Right atrium auricular region (tissue), 2 donors: ENCODE measurements at regions not wholly inside any gene's neighbourhood (a gene's known extent, or its start where the extent isn't known, plus 50 kb on each side); places are given as distances from the start of the nearest gene placed in this dataset.

Experiments used
- DNase-seq: peaks from one replicate; pipeline ENCODE4 v3.0.0-alpha.2; 2019; ENCODE audit warnings: low spot score
- H3K27ac ChIP-seq, 2 donors: fragments of 200-600 bp; sonication (generic); 1 replicate in 1 of 2; 2 replicates in 1 of 2; pipeline ENCODE4 v1.5.1; 2016 to 2019
- H3K27me3 ChIP-seq, 2 donors: fragments of 200-600 bp; sonication (generic); one replicate each; pipeline versions ENCODE4 v1.5.1 to v1.6.0; 2017 to 2019
- H3K36me3 ChIP-seq: fragments of 200-600 bp; sonication (generic); one replicate; pipeline ENCODE4 v1.5.1; 2016
- H3K4me1 ChIP-seq, 2 donors: fragments of 200-600 bp; sonication (generic); one replicate each; pipeline versions ENCODE4 v1.5.1 to v1.6.0; 2017 to 2019
- H3K4me3 ChIP-seq, 2 donors: fragments of 200-600 bp; sonication (generic); 1 replicate in 1 of 2; 2 replicates in 1 of 2; pipeline ENCODE4 v1.5.1; 2017 to 2019; ENCODE audit warnings: mild to moderate bottlenecking in 1 of 2, moderate library complexity in 1 of 2
- H3K9me3 ChIP-seq, 2 donors: fragments of 200-600 bp; sonication (generic); one replicate each; pipeline ENCODE4 v1.5.1; 2019
- CTCF ChIP-seq, 2 donors: fragments of 200-600 bp; sonication (generic); IDR thresholded peaks; one replicate each; pipeline ENCODE4 v1.5.1; 2019; ENCODE audit warnings: antibody characterized with exemption in 2 of 2

- H3K4me3 ChIP-seq: no peak overlapping the region
- H3K27ac ChIP-seq: no peak overlapping the region
- H3K4me1 ChIP-seq: no peaks in the 10 kb centered on the region
- DNase-seq: peak; percentile 60
- H3K27me3 ChIP-seq: no peaks in the 10 kb centered on the region
- peak; percentile 49 to 75 for TF ChIP-seq CTCF (IDR thresholded peaks at IDR 0.05)
- H3K36me3 ChIP-seq: no peaks in the 10 kb centered on the region
- H3K9me3 ChIP-seq: no peaks in the 10 kb centered on the region
Measured at GRCh38 chr2:204177977-204178522, 241.5 kb downstream of the ICOS start.

- DNase-seq: no peak
- Histone ChIP-seq H3K4me1 (no peaks in the 10 kb centered on the region), H3K36me3 (no peaks in the 10 kb centered on the region), H3K9me3 (no peaks in the 10 kb centered on the region), H3K27ac (no peak overlapping the region), H3K27me3 (no peaks in the 10 kb centered on the region), H3K4me3 (no peak overlapping the region)
- no peak for TF ChIP-seq CTCF (IDR thresholded peaks at IDR 0.05)
Measured at GRCh38 chr2:204180649-204181048, 244.1 kb downstream of the ICOS start.

DNA sequence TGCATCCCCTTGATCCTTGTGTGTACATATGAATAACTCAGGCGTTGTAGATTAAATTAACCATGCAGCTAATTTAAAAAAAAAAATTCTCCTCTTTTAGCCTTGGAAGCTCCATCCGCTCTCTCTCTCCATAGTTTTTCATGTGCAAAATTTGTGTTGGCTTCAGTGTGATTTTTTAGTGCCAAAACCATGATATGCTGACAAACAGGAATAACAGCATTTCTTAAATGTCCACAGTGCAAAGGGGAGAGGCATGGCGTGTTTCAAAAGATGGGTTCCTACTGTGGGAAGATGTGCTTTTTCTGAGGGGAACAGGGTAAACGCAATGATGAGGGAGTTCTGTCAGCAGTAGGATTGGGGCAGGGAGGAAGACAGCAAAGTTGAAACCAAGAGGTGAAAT lies 247.0 kb downstream of the ICOS start:
- Histone ChIP-seq H3K9me3 (no peaks in the 10 kb centered on the region), H3K36me3 (no peaks in the 10 kb centered on the region), H3K27me3 (no peaks in the 10 kb centered on the region), H3K4me1 (no peaks in the 10 kb centered on the region), H3K4me3 (no peak overlapping the region), H3K27ac (no peak overlapping the region)
- no peak for TF ChIP-seq CTCF (IDR thresholded peaks at IDR 0.05)
- DNase-seq: no peak

- H3K27ac ChIP-seq: no peak overlapping the region
- no peak for TF ChIP-seq CTCF (IDR thresholded peaks at IDR 0.05)
- H3K9me3 ChIP-seq: no peaks in the 10 kb centered on the region
- H3K4me3 ChIP-seq: no peak overlapping the region
- no peaks in the 10 kb centered on the region for H3K4me1 ChIP-seq
- no peaks in the 10 kb centered on the region for H3K36me3 ChIP-seq
- no peak for DNase-seq
- H3K27me3 ChIP-seq: no peaks in the 10 kb centered on the region
Measured at GRCh38 chr2:204184226-204184625, 247.7 kb downstream of the ICOS start.

GRCh38 chr2:204187229-204188083 lies 250.9 kb downstream of the ICOS start:
- TF ChIP-seq CTCF (IDR thresholded peaks at IDR 0.05): no peak
- Histone ChIP-seq H3K4me3 (no peak overlapping the region), H3K9me3 (no peaks in the 10 kb centered on the region), H3K27me3 (no peaks in the 10 kb centered on the region), H3K4me1 (no peaks in the 10 kb centered on the region), H3K36me3 (no peaks in the 10 kb centered on the region), H3K27ac (no peak overlapping the region)
- no peak for DNase-seq
